Endothelial cell (in vitro differentiated cells): ENCODE measurements at regions not wholly inside any gene's neighbourhood (a gene's known extent, or its start where the extent isn't known, plus 50 kb on each side); places are given as distances from the start of the nearest gene placed in this dataset.

Source experiments
- DNase-seq: peaks from one replicate; pipeline ENCODE4 v3.0.0; 2021; ENCODE audit warnings: low spot score
- H3K27ac Mint-ChIP-seq: one replicate; pipeline ENCODE4 v1.8.0; 2021; ENCODE audit warnings: mixed read lengths, inconsistent platforms; ENCODE audit not compliant: unreplicated experiment
- H3K27me3 Mint-ChIP-seq: one replicate; pipeline ENCODE4 v1.8.0; 2021; ENCODE audit warnings: mild to moderate bottlenecking, moderate library complexity, mixed read lengths, inconsistent platforms; ENCODE audit not compliant: unreplicated experiment
- H3K36me3 Mint-ChIP-seq: one replicate; pipeline ENCODE4 v1.8.0; 2021; ENCODE audit warnings: mild to moderate bottlenecking, low read depth, mixed read lengths, inconsistent platforms; ENCODE audit not compliant: unreplicated experiment
- H3K4me1 Mint-ChIP-seq: one replicate; pipeline ENCODE4 v1.8.0; 2021; ENCODE audit warnings: mild to moderate bottlenecking, mixed read lengths, inconsistent platforms; ENCODE audit not compliant: unreplicated experiment
- H3K4me3 Mint-ChIP-seq: one replicate; pipeline ENCODE4 v1.8.0; 2021; ENCODE audit warnings: mild to moderate bottlenecking, mixed read lengths, inconsistent platforms; ENCODE audit not compliant: unreplicated experiment
- H3K9me3 Mint-ChIP-seq: one replicate; pipeline ENCODE4 v1.8.0; 2021; ENCODE audit warnings: mixed read lengths, inconsistent platforms; ENCODE audit not compliant: unreplicated experiment
- TF ChIP-seq, protein P1 (sequence below): fragments of 200-600 bp; sonication (generic); IDR thresholded peaks from one replicate; pipeline ENCODE4 v1.5.0; 2021; ENCODE audit warnings: antibody characterized with exemption; ENCODE audit not compliant: unreplicated experiment

DNA sequence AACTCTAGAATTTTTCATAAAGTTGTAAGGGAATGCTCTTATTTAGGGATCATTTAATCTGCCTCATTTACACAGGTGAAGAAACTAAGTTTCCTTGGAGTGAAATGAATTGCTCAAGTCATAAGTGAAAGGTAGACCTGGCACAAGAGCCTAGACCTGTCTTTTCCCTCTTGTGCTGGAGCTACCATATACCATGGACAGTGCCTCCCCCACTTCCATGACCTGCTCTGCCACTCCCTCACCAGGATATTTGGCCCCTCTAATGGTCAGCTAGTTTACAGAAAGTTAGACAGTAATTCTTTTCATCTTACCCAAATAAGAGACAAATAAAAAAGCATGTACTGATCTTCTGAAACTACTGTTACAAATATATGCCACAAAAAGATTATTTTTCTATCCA is 105.5 kb upstream of the ACO1 start:
- H3K27ac Mint-ChIP-seq: no peak overlapping the region
- no peak overlapping the region for H3K4me3 Mint-ChIP-seq
- no peaks in the 10 kb centered on the region for H3K9me3 Mint-ChIP-seq
- TF ChIP-seq, protein P1, sequence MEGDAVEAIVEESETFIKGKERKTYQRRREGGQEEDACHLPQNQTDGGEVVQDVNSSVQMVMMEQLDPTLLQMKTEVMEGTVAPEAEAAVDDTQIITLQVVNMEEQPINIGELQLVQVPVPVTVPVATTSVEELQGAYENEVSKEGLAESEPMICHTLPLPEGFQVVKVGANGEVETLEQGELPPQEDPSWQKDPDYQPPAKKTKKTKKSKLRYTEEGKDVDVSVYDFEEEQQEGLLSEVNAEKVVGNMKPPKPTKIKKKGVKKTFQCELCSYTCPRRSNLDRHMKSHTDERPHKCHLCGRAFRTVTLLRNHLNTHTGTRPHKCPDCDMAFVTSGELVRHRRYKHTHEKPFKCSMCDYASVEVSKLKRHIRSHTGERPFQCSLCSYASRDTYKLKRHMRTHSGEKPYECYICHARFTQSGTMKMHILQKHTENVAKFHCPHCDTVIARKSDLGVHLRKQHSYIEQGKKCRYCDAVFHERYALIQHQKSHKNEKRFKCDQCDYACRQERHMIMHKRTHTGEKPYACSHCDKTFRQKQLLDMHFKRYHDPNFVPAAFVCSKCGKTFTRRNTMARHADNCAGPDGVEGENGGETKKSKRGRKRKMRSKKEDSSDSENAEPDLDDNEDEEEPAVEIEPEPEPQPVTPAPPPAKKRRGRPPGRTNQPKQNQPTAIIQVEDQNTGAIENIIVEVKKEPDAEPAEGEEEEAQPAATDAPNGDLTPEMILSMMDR: no peak
- no peaks in the 10 kb centered on the region for H3K27me3 Mint-ChIP-seq
- H3K36me3 Mint-ChIP-seq: no peaks in the 10 kb centered on the region
- H3K4me1 Mint-ChIP-seq: no peaks in the 10 kb centered on the region
- no peak for DNase-seq

DNA sequence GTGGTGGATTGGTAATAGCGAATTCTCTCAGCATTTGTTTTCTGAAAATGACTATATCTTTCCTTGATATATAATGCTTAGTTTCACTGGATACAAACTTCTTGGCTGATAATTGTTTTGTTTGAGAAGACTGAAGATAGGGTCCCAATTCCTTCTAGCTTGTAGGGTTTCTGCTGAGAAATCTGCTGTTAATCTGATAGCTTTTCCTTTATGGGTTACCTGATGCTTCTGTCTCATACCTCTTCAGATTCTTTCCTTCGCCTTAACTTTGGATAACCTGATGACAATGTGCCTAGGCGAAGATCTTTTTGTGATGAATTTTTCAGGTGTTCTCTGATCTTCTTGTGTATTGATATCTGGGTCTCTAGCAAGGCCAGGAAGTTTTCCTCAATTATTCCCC is 94.7 kb upstream of the ACO1 start:
- no peak overlapping the region for H3K27ac Mint-ChIP-seq
- TF ChIP-seq, protein P1: no peak
- H3K9me3 Mint-ChIP-seq: no peaks in the 10 kb centered on the region
- H3K4me3 Mint-ChIP-seq: no peak overlapping the region
- H3K4me1 Mint-ChIP-seq: no peaks in the 10 kb centered on the region
- H3K27me3 Mint-ChIP-seq: peaks cover 2% of the 10 kb centered on the region
- H3K36me3 Mint-ChIP-seq: no peaks in the 10 kb centered on the region
- DNase-seq: no peak

DNA sequence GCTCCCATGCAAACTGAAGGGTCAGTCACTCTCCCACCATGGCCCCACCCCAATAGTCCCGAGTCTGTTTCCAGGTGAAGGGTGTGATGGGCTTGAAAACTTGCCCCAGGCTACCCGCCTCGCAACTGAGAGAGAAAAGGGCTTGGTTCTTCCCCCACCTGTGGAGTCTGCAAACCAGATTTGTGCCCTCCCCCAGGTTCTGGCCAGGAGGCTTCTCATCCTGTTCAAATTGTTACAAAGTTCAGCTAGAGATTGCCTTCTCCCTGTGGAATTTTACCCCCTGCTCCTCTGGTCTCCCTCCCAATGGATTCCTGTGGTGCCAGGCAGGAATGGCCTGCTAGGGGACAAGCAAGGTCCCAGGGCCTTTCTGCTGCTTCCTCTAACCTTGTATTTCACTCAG is 93.1 kb upstream of the ACO1 start:
- no peak overlapping the region for H3K27ac Mint-ChIP-seq
- no peaks in the 10 kb centered on the region for H3K4me1 Mint-ChIP-seq

DNA sequence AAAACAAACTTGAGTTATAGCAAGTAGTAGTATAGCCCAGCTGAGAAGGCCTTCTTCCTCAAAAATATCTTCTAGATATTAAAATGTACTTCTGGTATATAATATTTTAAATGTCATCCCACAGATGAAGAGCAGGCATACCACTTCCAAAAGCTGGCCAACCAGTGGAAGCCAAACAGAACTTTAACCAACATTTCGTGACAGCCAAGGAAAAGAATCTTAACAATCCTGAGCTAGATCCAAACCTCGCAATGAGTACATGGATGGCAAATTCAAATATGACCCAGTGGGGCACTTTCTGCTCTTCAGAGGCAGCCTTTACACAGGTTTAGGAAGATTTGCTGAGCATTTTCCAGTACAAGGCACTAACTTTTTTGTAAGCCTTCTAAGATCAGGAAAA is 91.8 kb upstream of the ACO1 start:
- no peaks in the 10 kb centered on the region for H3K9me3 Mint-ChIP-seq
- no peak overlapping the region for H3K4me3 Mint-ChIP-seq
- no peaks in the 10 kb centered on the region for H3K36me3 Mint-ChIP-seq
- H3K27me3 Mint-ChIP-seq: peaks cover 2% of the 10 kb centered on the region
- H3K4me1 Mint-ChIP-seq: no peaks in the 10 kb centered on the region
- no peak for DNase-seq
- no peak overlapping the region for H3K27ac Mint-ChIP-seq
- TF ChIP-seq, protein P1: no peak

More for the DNA sequence above, 93.1 kb upstream of the ACO1 start:
- TF ChIP-seq, protein P1: no peak
- Mint-ChIP-seq H3K4me3 (no peak overlapping the region), H3K9me3 (no peaks in the 10 kb centered on the region), H3K27me3 (peaks cover 2% of the 10 kb centered on the region), H3K36me3 (no peaks in the 10 kb centered on the region)
- DNase-seq: no peak

DNA sequence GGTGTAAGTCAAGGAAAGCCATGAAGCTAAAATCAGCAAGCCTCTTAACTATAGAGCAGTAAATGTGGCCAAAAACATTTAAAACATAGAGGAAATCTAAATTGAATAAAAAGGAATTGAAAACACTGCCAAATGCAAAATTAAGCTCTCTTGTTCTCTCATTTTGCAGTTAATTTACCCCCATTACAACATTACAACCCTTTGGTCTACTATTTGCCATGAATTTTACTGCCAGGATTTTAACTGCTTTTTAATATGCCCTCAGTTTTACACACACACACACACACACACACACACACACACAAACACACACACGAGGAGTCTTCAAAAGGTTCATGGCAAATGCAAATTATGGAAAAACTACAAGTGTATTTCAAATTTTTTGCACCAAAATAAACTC is 91.4 kb upstream of the ACO1 start:
- DNase-seq: no peak
- Mint-ChIP-seq H3K27ac (no peak overlapping the region), H3K36me3 (no peaks in the 10 kb centered on the region), H3K9me3 (no peaks in the 10 kb centered on the region), H3K27me3 (peaks cover 2% of the 10 kb centered on the region), H3K4me3 (no peak overlapping the region), H3K4me1 (no peaks in the 10 kb centered on the region)
- TF ChIP-seq, protein P1: no peak
